ENCODE measurements at regions not wholly inside any gene's neighbourhood (a gene's known extent, or its start where the extent isn't known, plus 50 kb on each side); places are given as distances from the start of the nearest gene placed in this dataset.

DNA sequence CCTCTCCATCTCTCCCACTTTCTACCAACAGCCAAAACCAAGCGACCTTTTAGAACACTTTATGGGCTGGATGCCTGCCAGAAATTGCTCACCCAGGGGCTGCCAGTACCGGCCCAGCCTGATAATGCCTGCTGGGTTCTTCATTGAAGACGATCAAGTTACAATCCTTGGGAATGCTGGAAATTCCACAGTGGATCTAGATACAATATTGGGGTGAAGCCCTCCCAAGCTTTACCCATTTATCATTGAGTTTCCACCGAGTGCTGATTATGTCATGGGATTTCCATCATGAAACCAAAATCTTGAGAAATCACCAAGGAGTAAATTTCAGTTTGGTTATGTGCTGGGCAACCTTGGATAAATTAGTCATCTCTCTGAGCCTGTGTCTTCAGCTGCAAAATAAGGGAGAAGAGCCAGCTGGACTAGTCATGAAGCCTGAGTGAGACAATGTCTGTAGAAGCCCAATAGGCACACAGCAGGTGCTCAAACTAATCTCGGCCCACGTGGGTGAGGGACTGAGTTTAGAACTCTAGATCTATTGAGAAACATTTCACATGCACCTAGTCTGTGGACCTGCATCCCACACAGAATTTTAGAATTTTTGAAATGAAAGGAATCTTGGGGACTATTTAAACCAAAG, 75.5 kb upstream of the CLMN start:
- Histone ChIP-seq H3F3A (replicated peaks; ENCODE audit: low read depth) (no peaks in the 10 kb centered on the region), H3K36me3 (ENCODE audit: insufficient read depth) (no peaks in the 10 kb centered on the region), H3K4me2 (no peak overlapping the region), H3K27me3 (ENCODE audit: insufficient read depth) (no peaks in the 10 kb centered on the region), H4K20me1 (replicated peaks; ENCODE audit: insufficient read depth) (no peaks in the 10 kb centered on the region), H3K4me3 (no peak overlapping the region), H3K27ac (ENCODE audit: low read depth) (no peak overlapping the region), H3K4me1 (ENCODE audit: insufficient read depth) (no peaks in the 10 kb centered on the region), H3K79me2 (replicated peaks; ENCODE audit: insufficient read depth) (no peaks in the 10 kb centered on the region), H3K9me2 (ENCODE audit: insufficient read depth) (no peaks in the 10 kb centered on the region), H2AFZ (no peak overlapping the region)
- H3K36me3 Mint-ChIP-seq (ENCODE audit: low read depth): no peaks in the 10 kb centered on the region
- ATAC-seq: no peak
- no peaks in the 10 kb centered on the region for H3K4me1 Mint-ChIP-seq
- H3K4me3 Mint-ChIP-seq: no peak overlapping the region
- no peak overlapping the region for H3K27ac Mint-ChIP-seq
- no peaks in the 10 kb centered on the region; the same call in 2 of the 3 replicates for H3K9me3 Mint-ChIP-seq
- TF ChIP-seq REST (IDR thresholded peaks at IDR 0.05; ENCODE audit: unreplicated experiment) (no peak), JUNB (IDR thresholded peaks at IDR 0.05; ENCODE audit: unreplicated experiment) (no peak), CREB1 (CRISPR knock-in tag; IDR thresholded peaks at IDR 0.05; ENCODE audit: low read depth) (no peak), ZNF462 (CRISPR knock-in tag; IDR thresholded peaks at IDR 0.05) (no peak), NANOG (IDR thresholded peaks at IDR 0.05; ENCODE audit: borderline replicate concordance) (no peak), POLR2AphosphoS5 (IDR thresholded peaks at IDR 0.05; ENCODE audit: low read depth) (no peak)
- TF ChIP-seq, protein P1, sequence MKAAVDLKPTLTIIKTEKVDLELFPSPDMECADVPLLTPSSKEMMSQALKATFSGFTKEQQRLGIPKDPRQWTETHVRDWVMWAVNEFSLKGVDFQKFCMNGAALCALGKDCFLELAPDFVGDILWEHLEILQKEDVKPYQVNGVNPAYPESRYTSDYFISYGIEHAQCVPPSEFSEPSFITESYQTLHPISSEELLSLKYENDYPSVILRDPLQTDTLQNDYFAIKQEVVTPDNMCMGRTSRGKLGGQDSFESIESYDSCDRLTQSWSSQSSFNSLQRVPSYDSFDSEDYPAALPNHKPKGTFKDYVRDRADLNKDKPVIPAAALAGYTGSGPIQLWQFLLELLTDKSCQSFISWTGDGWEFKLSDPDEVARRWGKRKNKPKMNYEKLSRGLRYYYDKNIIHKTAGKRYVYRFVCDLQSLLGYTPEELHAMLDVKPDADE (IDR thresholded peaks at IDR 0.05): no peak
- no peaks in the 10 kb centered on the region for H3K27me3 Mint-ChIP-seq (ENCODE audit: insufficient read depth, low read depth, poor library complexity)
- DNase-seq (ENCODE audit: low spot score): no peak
